HG03066 (cell line): ENCODE measurements at regions not wholly inside any gene's neighbourhood (a gene's known extent, or its start where the extent isn't known, plus 50 kb on each side); places are given as distances from the start of the nearest gene placed in this dataset.

Experiments
- ATAC-seq: cut with Tn5 transposase; IDR thresholded peaks from one replicate; pipeline ENCODE4 v1.9.1; 2021; ENCODE audit warnings: low read depth; ENCODE audit not compliant: unreplicated experiment

- peak; percentile 74 for ATAC-seq
These were observed 222.5 kb upstream of the COPS8 start for GRCh38 chr2:236862961-236863728.

GRCh38 chr2:236863729-236864126, 222.0 kb upstream of the COPS8 start:
- no peak for ATAC-seq

GRCh38 chr2:236865052-236865451, 220.6 kb upstream of the COPS8 start:
- no peak for ATAC-seq

GRCh38 chr2:236866542-236867340, 218.9 kb upstream of the COPS8 start:
- ATAC-seq, result no peak

- no peak for ATAC-seq
These were observed 218.0 kb upstream of the COPS8 start for GRCh38 chr2:236867441-236868260.

GRCh38 chr2:236870370-236870769, 215.3 kb upstream of the COPS8 start:
- no peak for ATAC-seq

- no peak for ATAC-seq
These were observed 214.1 kb upstream of the COPS8 start for GRCh38 chr2:236871500-236872001.

GRCh38 chr2:236872015-236872414, 213.7 kb upstream of the COPS8 start:
- ATAC-seq, result no peak

- ATAC-seq, result no peak
These were observed 212.7 kb upstream of the COPS8 start for GRCh38 chr2:236872981-236873380.

- ATAC-seq, result no peak
These were observed 212.1 kb upstream of the COPS8 start for GRCh38 chr2:236873636-236874035.

GRCh38 chr2:236874866-236875481, 210.7 kb upstream of the COPS8 start:
- ATAC-seq, result no peak

- no peak for ATAC-seq
These were observed 209.7 kb upstream of the COPS8 start for GRCh38 chr2:236875906-236876505.

GRCh38 chr2:236876642-236877041, 209.0 kb upstream of the COPS8 start:
- no peak for ATAC-seq

- ATAC-seq, result no peak
These were observed 207.7 kb upstream of the COPS8 start for GRCh38 chr2:236877972-236878371.

GRCh38 chr2:236879416-236879963, 206.2 kb upstream of the COPS8 start:
- no peak for ATAC-seq

GRCh38 chr2:236882074-236882473, 203.6 kb upstream of the COPS8 start:
- ATAC-seq, result no peak

GRCh38 chr2:236882930-236883329, 202.8 kb upstream of the COPS8 start:
- ATAC-seq, result no peak

GRCh38 chr2:236883819-236884218, 201.9 kb upstream of the COPS8 start:
- no peak for ATAC-seq

GRCh38 chr2:236884569-236885175, 201.0 kb upstream of the COPS8 start:
- no peak for ATAC-seq
